ENCODE measurements at regions not wholly inside any gene's neighbourhood (a gene's known extent, or its start where the extent isn't known, plus 50 kb on each side); places are given as distances from the start of the nearest gene placed in this dataset.

- H3K4me3 ChIP-seq (replicated peaks; ENCODE audit: insufficient read depth, low read length): no peak overlapping the region
- H3K27ac ChIP-seq (replicated peaks): no peak overlapping the region
- no peak for TF ChIP-seq REST (IDR thresholded peaks at IDR 0.05; ENCODE audit: insufficient replicate concordance, low read depth)
- TF ChIP-seq GABPA (IDR thresholded peaks at IDR 0.05; ENCODE audit: low read depth): no peak
- no peak for TF ChIP-seq POLR2AphosphoS5 (IDR thresholded peaks at IDR 0.05; ENCODE audit: low read depth)
- TF ChIP-seq SPI1 (IDR thresholded peaks at IDR 0.05; ENCODE audit: borderline replicate concordance, low read depth): no peak
- TF ChIP-seq CTCF (IDR thresholded peaks at IDR 0.05; ENCODE audit: insufficient read depth, low read length): no peak
- no peak for DNase-seq (ENCODE audit: low read depth in 1 of 2, low spot score in 1 of 2)
- H3K27me3 ChIP-seq (ENCODE audit: insufficient read depth, poor library complexity, severe bottlenecking): no peaks in the 10 kb centered on the region
Measured at GRCh38 chr13:48908381-48909055, 67.2 kb upstream of the FNDC3A start.

GRCh38 chr13:48909056-48909389 lies 66.7 kb upstream of the FNDC3A start:
- DNase-seq (ENCODE audit: low read depth in 1 of 2, low spot score in 1 of 2): no peak
- H3K27ac ChIP-seq (replicated peaks): no peak overlapping the region
- TF ChIP-seq SPI1 (IDR thresholded peaks at IDR 0.05; ENCODE audit: borderline replicate concordance, low read depth): no peak
- TF ChIP-seq CTCF (IDR thresholded peaks at IDR 0.05; ENCODE audit: insufficient read depth, low read length): no peak
- TF ChIP-seq GABPA (IDR thresholded peaks at IDR 0.05; ENCODE audit: low read depth): no peak
- no peak for TF ChIP-seq POLR2AphosphoS5 (IDR thresholded peaks at IDR 0.05; ENCODE audit: low read depth)
- no peak for TF ChIP-seq REST (IDR thresholded peaks at IDR 0.05; ENCODE audit: insufficient replicate concordance, low read depth)
- H3K4me3 ChIP-seq (replicated peaks; ENCODE audit: insufficient read depth, low read length): no peak overlapping the region
- no peaks in the 10 kb centered on the region for H3K27me3 ChIP-seq (ENCODE audit: insufficient read depth, poor library complexity, severe bottlenecking)

- no peaks in the 10 kb centered on the region for H3K27me3 ChIP-seq (ENCODE audit: insufficient read depth, poor library complexity, severe bottlenecking)
- no peak overlapping the region for H3K4me3 ChIP-seq (replicated peaks; ENCODE audit: insufficient read depth, low read length)
- no peak for DNase-seq (ENCODE audit: low read depth in 1 of 2, low spot score in 1 of 2)
- TF ChIP-seq REST (IDR thresholded peaks at IDR 0.05; ENCODE audit: insufficient replicate concordance, low read depth) (no peak), CTCF (IDR thresholded peaks at IDR 0.05; ENCODE audit: insufficient read depth, low read length) (no peak), POLR2AphosphoS5 (IDR thresholded peaks at IDR 0.05; ENCODE audit: low read depth) (no peak)
- H3K27ac ChIP-seq (replicated peaks): no peak overlapping the region
Measured at GRCh38 chr13:48910686-48911085, 65.0 kb upstream of the FNDC3A start.

Measured in HL-60 (cell line).